ENCODE measurements at regions not wholly inside any gene's neighbourhood (a gene's known extent, or its start where the extent isn't known, plus 50 kb on each side); places are given as distances from the start of the nearest gene placed in this dataset.

DNA sequence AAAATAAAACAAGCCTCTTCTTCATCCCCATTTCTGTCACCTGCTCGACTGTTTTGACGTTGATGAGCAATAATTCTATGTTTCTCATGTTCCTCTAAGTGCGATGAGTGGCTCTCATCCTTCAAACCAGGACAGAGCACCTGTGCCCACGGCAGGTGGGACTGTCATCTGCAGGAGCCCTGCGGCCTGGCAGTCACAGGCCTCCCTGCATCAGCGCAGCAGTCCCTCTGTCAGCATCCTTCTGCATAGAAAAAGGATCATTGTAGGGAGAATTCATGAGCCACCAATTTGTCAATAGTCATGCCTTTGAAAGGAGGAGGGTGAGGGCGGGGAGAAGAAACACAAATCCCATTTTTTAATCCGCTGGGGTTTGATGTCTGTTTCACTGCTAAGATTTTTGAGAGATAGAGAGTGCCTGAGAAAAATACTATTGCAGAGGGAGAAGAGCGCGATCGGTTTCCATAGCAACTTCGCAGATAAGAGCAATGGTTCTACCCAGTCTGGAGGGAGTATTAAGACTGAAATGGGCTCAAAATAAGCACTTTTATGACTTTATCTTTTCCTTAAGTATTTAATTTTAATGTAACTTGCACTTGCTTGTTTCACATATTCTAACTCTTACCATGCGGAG is 234.3 kb upstream of the NCKAP5 start:
- no peak overlapping the region for H3K4me3 ChIP-seq (ENCODE audit: low read length)
- TF ChIP-seq EZH2phosphoT487 (IDR thresholded peaks at IDR 0.05; ENCODE audit: borderline replicate concordance, low read length) = no peak
- TF ChIP-seq, protein P1, sequence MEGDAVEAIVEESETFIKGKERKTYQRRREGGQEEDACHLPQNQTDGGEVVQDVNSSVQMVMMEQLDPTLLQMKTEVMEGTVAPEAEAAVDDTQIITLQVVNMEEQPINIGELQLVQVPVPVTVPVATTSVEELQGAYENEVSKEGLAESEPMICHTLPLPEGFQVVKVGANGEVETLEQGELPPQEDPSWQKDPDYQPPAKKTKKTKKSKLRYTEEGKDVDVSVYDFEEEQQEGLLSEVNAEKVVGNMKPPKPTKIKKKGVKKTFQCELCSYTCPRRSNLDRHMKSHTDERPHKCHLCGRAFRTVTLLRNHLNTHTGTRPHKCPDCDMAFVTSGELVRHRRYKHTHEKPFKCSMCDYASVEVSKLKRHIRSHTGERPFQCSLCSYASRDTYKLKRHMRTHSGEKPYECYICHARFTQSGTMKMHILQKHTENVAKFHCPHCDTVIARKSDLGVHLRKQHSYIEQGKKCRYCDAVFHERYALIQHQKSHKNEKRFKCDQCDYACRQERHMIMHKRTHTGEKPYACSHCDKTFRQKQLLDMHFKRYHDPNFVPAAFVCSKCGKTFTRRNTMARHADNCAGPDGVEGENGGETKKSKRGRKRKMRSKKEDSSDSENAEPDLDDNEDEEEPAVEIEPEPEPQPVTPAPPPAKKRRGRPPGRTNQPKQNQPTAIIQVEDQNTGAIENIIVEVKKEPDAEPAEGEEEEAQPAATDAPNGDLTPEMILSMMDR (IDR thresholded peaks at IDR 0.05; ENCODE audit: low read depth, low read length, poor library complexity, severe bottlenecking) = no peak
- no peaks in the 10 kb centered on the region for H3F3A ChIP-seq (ENCODE audit: control insufficient read depth, insufficient read depth)
- H3K36me3 ChIP-seq (ENCODE audit: control insufficient read depth, low read length) = no peaks in the 10 kb centered on the region
- no peaks in the 10 kb centered on the region for H4K20me1 ChIP-seq (ENCODE audit: control insufficient read depth, insufficient read depth, low read depth, low read length)
- no peaks in the 10 kb centered on the region for H3K27me3 ChIP-seq (ENCODE audit: control insufficient read depth, low read length)
- H3K9me2 ChIP-seq (replicated peaks; ENCODE audit: control insufficient read depth, low read length) = no peaks in the 10 kb centered on the region
- no peaks in the 10 kb centered on the region for H3K79me2 ChIP-seq (ENCODE audit: control insufficient read depth, low read length)
- H3K4me2 ChIP-seq (ENCODE audit: low read length) = no peak overlapping the region
- no peak overlapping the region for H3K27ac ChIP-seq (ENCODE audit: low read depth, low read length)
- peaks cover 6% of the 10 kb centered on the region; the same call in 1 of the 2 replicates for H3K9me3 ChIP-seq (ENCODE audit: control insufficient read depth, insufficient read depth, low read length)
- H3K4me1 ChIP-seq (ENCODE audit: control insufficient read depth, low read length) = no peaks in the 10 kb centered on the region

DNA sequence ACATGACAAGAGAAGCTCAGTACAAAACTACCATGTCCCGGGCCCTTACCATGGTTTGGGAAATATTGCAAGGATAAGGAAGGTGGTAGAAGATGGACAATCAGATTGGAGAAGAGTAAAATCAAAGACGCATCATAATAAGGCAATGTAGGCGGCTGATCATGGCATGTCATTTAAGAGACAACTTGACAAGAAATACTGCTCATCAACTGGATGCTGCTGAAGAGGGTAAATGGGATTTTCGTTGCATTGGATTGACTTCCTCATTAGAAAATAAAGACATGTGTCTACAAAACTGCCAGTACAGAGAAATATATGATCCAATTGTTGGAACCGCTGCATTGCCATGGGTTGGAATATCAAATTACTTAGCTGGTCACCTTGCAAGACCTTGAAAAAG is 238.3 kb upstream of the NCKAP5 start:
- Histone ChIP-seq H3K4me2 (ENCODE audit: low read length) (no peak overlapping the region), H3K9me2 (replicated peaks; ENCODE audit: control insufficient read depth, low read length) (no peaks in the 10 kb centered on the region), H3K79me2 (ENCODE audit: control insufficient read depth, low read length) (no peaks in the 10 kb centered on the region), H4K20me1 (ENCODE audit: control insufficient read depth, insufficient read depth, low read depth, low read length) (no peaks in the 10 kb centered on the region), H3K9me3 (ENCODE audit: control insufficient read depth, insufficient read depth, low read length) (peaks cover 32% of the 10 kb centered on the region), H3F3A (ENCODE audit: control insufficient read depth, insufficient read depth) (peaks cover 23% of the 10 kb centered on the region), H3K27ac (ENCODE audit: low read depth, low read length) (no peak overlapping the region), H3K4me1 (ENCODE audit: control insufficient read depth, low read length) (peaks cover 9% of the 10 kb centered on the region), H3K36me3 (ENCODE audit: control insufficient read depth, low read length) (no peaks in the 10 kb centered on the region), H3K27me3 (ENCODE audit: control insufficient read depth, low read length) (no peaks in the 10 kb centered on the region), H3K4me3 (ENCODE audit: low read length) (no peak overlapping the region)
- TF ChIP-seq EZH2phosphoT487 (IDR thresholded peaks at IDR 0.05; ENCODE audit: borderline replicate concordance, low read length) = no peak
- TF ChIP-seq, protein P1 (IDR thresholded peaks at IDR 0.05; ENCODE audit: low read depth, low read length, poor library complexity, severe bottlenecking) = no peak

DNA sequence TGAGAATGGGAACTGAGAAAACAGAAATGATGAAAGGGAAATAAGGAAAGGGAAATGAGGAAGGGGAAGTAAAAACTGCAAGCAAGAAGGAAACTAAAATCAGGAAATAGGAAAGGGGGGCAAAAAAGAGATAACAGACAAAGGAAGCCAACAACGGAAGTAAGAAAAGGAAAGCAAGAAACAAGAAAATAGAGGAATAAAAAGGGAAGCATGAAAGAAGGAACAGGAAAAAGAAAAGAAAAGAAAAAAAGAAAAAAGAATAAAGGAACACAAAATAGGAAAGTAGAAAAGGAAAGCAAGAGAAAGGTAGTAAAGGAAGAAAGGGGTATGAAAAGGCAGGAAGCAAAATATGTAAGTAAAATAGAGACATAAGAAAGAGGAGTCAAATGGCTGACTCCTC is 241.2 kb upstream of the NCKAP5 start:
- Histone ChIP-seq H3K27ac (ENCODE audit: low read depth, low read length) (no peak overlapping the region), H3K9me3 (ENCODE audit: control insufficient read depth, insufficient read depth, low read length) (peaks cover 47% of the 10 kb centered on the region), H3K79me2 (ENCODE audit: control insufficient read depth, low read length) (no peaks in the 10 kb centered on the region), H3K36me3 (ENCODE audit: control insufficient read depth, low read length) (no peaks in the 10 kb centered on the region), H3K27me3 (ENCODE audit: control insufficient read depth, low read length) (no peaks in the 10 kb centered on the region), H4K20me1 (ENCODE audit: control insufficient read depth, insufficient read depth, low read depth, low read length) (no peaks in the 10 kb centered on the region), H3K9me2 (replicated peaks; ENCODE audit: control insufficient read depth, low read length) (no peaks in the 10 kb centered on the region), H3F3A (ENCODE audit: control insufficient read depth, insufficient read depth) (peaks cover 36% of the 10 kb centered on the region), H3K4me2 (ENCODE audit: low read length) (no peak overlapping the region), H3K4me3 (ENCODE audit: low read length) (no peak overlapping the region), H3K4me1 (ENCODE audit: control insufficient read depth, low read length) (peaks cover 16% of the 10 kb centered on the region)
- TF ChIP-seq, protein P1 (IDR thresholded peaks at IDR 0.05; ENCODE audit: low read depth, low read length, poor library complexity, severe bottlenecking) = no peak
- TF ChIP-seq EZH2phosphoT487 (IDR thresholded peaks at IDR 0.05; ENCODE audit: borderline replicate concordance, low read length) = no peak

Measured in DOHH2 (cell line).